Stimulated activated effector memory CD8-positive, alpha-beta T cell treated with anti-CD3 and anti-CD28 coated beads, Interleukin-12 subunit alpha, Interleukin-12 subunit beta, amount 100 ng/mL, for 72 hours (primary cell): ENCODE measurements at regions not wholly inside any gene's neighbourhood (a gene's known extent, or its start where the extent isn't known, plus 50 kb on each side); places are given as distances from the start of the nearest gene placed in this dataset.
"Not testable (repeated sequence)": the region's sequence is repeated elsewhere in the genome, so short reads cannot be mapped to it uniquely, and the experiment has no call there.

ENCODE experiments used
- ATAC-seq: fragments of 150-1000 bp; cut with Tn5 transposase; 2 replicates; pipeline ENCODE4 v1.10.0; 2021
- DNase-seq, 2 donors: peaks; one replicate each; pipeline ENCODE4 v3.0.0; 2021 to 2022; ENCODE audit warnings: low spot score in 2 of 2
- H3K27ac Mint-ChIP-seq: one replicate; pipeline ENCODE4 v1.8.0; 2022; ENCODE audit warnings: mild to moderate bottlenecking, mixed read lengths
- H3K36me3 Mint-ChIP-seq: one replicate; pipeline ENCODE4 v1.8.0; 2022; ENCODE audit warnings: mild to moderate bottlenecking, mixed read lengths
- H3K4me1 Mint-ChIP-seq: one replicate; pipeline ENCODE4 v1.8.0; 2022; ENCODE audit warnings: mixed read lengths
- H3K4me3 Mint-ChIP-seq: one replicate; pipeline ENCODE4 v1.8.0; 2022; ENCODE audit warnings: mild to moderate bottlenecking, mixed read lengths
- H3K9me3 Mint-ChIP-seq: one replicate; pipeline ENCODE4 v1.8.0; 2022; ENCODE audit warnings: mixed read lengths

GRCh38 chr13:112215871-112216270, 148.9 kb downstream of the SOX1 start:
- no peaks in the 10 kb centered on the region for H3K4me1 Mint-ChIP-seq
- H3K36me3 Mint-ChIP-seq: no peaks in the 10 kb centered on the region
- no peak overlapping the region for H3K4me3 Mint-ChIP-seq
- DNase-seq (no peak), ATAC-seq (no peak)
- H3K27ac Mint-ChIP-seq: peak overlapping the region; percentile 1
- H3K9me3 Mint-ChIP-seq: no peaks in the 10 kb centered on the region

- ATAC-seq (no peak), DNase-seq (no peak)
- no peaks in the 10 kb centered on the region for H3K9me3 Mint-ChIP-seq
- no peak overlapping the region for H3K27ac Mint-ChIP-seq
- no peaks in the 10 kb centered on the region for H3K4me1 Mint-ChIP-seq
- H3K36me3 Mint-ChIP-seq: no peaks in the 10 kb centered on the region
- no peak overlapping the region for H3K4me3 Mint-ChIP-seq
Observed at GRCh38 chr13:112217431-112217830, 150.5 kb downstream of the SOX1 start.

- ATAC-seq (no peak), DNase-seq (no peak)
- Mint-ChIP-seq H3K9me3 (no peaks in the 10 kb centered on the region), H3K4me1 (no peaks in the 10 kb centered on the region), H3K27ac (no peak overlapping the region), H3K4me3 (no peak overlapping the region), H3K36me3 (no peaks in the 10 kb centered on the region)
Observed at GRCh38 chr13:112218416-112218815, 151.5 kb downstream of the SOX1 start.

GRCh38 chr13:112219740-112220139, 152.8 kb downstream of the SOX1 start:
- Mint-ChIP-seq H3K9me3 (no peaks in the 10 kb centered on the region), H3K36me3 (no peaks in the 10 kb centered on the region), H3K27ac (no peak overlapping the region), H3K4me1 (no peaks in the 10 kb centered on the region), H3K4me3 (no peak overlapping the region)
- no peak for ATAC-seq
- DNase-seq: no peak

GRCh38 chr13:112220296-112220875, 153.4 kb downstream of the SOX1 start:
- Mint-ChIP-seq H3K4me3 (no peak overlapping the region), H3K36me3 (no peaks in the 10 kb centered on the region), H3K9me3 (no peaks in the 10 kb centered on the region), H3K4me1 (no peaks in the 10 kb centered on the region), H3K27ac (no peak overlapping the region)
- ATAC-seq (no peak), DNase-seq (no peak)

GRCh38 chr13:112220925-112221324, 154.0 kb downstream of the SOX1 start:
- DNase-seq (no peak), ATAC-seq (no peak)
- H3K36me3 Mint-ChIP-seq: no peaks in the 10 kb centered on the region
- H3K4me3 Mint-ChIP-seq: no peak overlapping the region
- H3K4me1 Mint-ChIP-seq: no peaks in the 10 kb centered on the region
- H3K27ac Mint-ChIP-seq: no peak overlapping the region
- H3K9me3 Mint-ChIP-seq: no peaks in the 10 kb centered on the region

- Mint-ChIP-seq H3K4me3 (no peak overlapping the region), H3K4me1 (no peaks in the 10 kb centered on the region), H3K9me3 (no peaks in the 10 kb centered on the region), H3K27ac (no peak overlapping the region), H3K36me3 (no peaks in the 10 kb centered on the region)
- ATAC-seq (no peak), DNase-seq (no peak)
Observed at GRCh38 chr13:112222971-112223370, 153.2 kb upstream of the SPACA7 start.

GRCh38 chr13:112223929-112224328, 152.2 kb upstream of the SPACA7 start:
- not testable (repeated sequence) for DNase-seq, H3K9me3 Mint-ChIP-seq, ATAC-seq, H3K36me3 Mint-ChIP-seq, H3K27ac Mint-ChIP-seq, H3K4me3 Mint-ChIP-seq, H3K4me1 Mint-ChIP-seq

- H3K4me1 Mint-ChIP-seq: no peaks in the 10 kb centered on the region
- H3K27ac Mint-ChIP-seq: no peak overlapping the region
- no peak for ATAC-seq
- no peaks in the 10 kb centered on the region for H3K36me3 Mint-ChIP-seq
- H3K4me3 Mint-ChIP-seq: no peak overlapping the region
- no peaks in the 10 kb centered on the region for H3K9me3 Mint-ChIP-seq
- DNase-seq: no peak
Observed at GRCh38 chr13:112225429-112226090, 150.6 kb upstream of the SPACA7 start.

GRCh38 chr13:112226320-112227002, 149.7 kb upstream of the SPACA7 start:
- ATAC-seq (no peak), DNase-seq (no peak)
- Mint-ChIP-seq H3K9me3 (no peaks in the 10 kb centered on the region), H3K4me3 (no peak overlapping the region), H3K36me3 (no peaks in the 10 kb centered on the region), H3K27ac (no peak overlapping the region), H3K4me1 (no peaks in the 10 kb centered on the region)

- no peak overlapping the region for H3K27ac Mint-ChIP-seq
- DNase-seq (no peak), ATAC-seq (no peak)
- H3K36me3 Mint-ChIP-seq: no peaks in the 10 kb centered on the region
- no peaks in the 10 kb centered on the region for H3K9me3 Mint-ChIP-seq
- H3K4me3 Mint-ChIP-seq: no peak overlapping the region
- no peaks in the 10 kb centered on the region for H3K4me1 Mint-ChIP-seq
Observed at GRCh38 chr13:112227031-112227430, 149.1 kb upstream of the SPACA7 start.

GRCh38 chr13:112229445-112229844, 146.7 kb upstream of the SPACA7 start:
- Mint-ChIP-seq H3K4me3 (no peak overlapping the region), H3K36me3 (no peaks in the 10 kb centered on the region), H3K4me1 (no peaks in the 10 kb centered on the region), H3K27ac (no peak overlapping the region), H3K9me3 (no peaks in the 10 kb centered on the region)
- no peak for DNase-seq
- no peak for ATAC-seq

GRCh38 chr13:112229992-112230872, 145.9 kb upstream of the SPACA7 start:
- DNase-seq: no peak
- H3K4me3 Mint-ChIP-seq: no peak overlapping the region
- no peaks in the 10 kb centered on the region for H3K4me1 Mint-ChIP-seq
- H3K9me3 Mint-ChIP-seq: no peaks in the 10 kb centered on the region
- H3K27ac Mint-ChIP-seq: no peak overlapping the region
- no peaks in the 10 kb centered on the region for H3K36me3 Mint-ChIP-seq
- no peak for ATAC-seq

GRCh38 chr13:112231451-112232083, 144.6 kb upstream of the SPACA7 start:
- ATAC-seq (no peak), DNase-seq (no peak)
- no peak overlapping the region for H3K27ac Mint-ChIP-seq
- H3K9me3 Mint-ChIP-seq: no peaks in the 10 kb centered on the region
- no peaks in the 10 kb centered on the region for H3K4me1 Mint-ChIP-seq
- H3K4me3 Mint-ChIP-seq: no peak overlapping the region
- no peaks in the 10 kb centered on the region for H3K36me3 Mint-ChIP-seq

GRCh38 chr13:112233256-112233655, 142.9 kb upstream of the SPACA7 start:
- Mint-ChIP-seq H3K4me1 (no peaks in the 10 kb centered on the region), H3K27ac (no peak overlapping the region), H3K36me3 (no peaks in the 10 kb centered on the region), H3K4me3 (no peak overlapping the region), H3K9me3 (no peaks in the 10 kb centered on the region)
- no peak for DNase-seq
- ATAC-seq: no peak
